ENCODE measurements at regions not wholly inside any gene's neighbourhood (a gene's known extent, or its start where the extent isn't known, plus 50 kb on each side); places are given as distances from the start of the nearest gene placed in this dataset.

DNA sequence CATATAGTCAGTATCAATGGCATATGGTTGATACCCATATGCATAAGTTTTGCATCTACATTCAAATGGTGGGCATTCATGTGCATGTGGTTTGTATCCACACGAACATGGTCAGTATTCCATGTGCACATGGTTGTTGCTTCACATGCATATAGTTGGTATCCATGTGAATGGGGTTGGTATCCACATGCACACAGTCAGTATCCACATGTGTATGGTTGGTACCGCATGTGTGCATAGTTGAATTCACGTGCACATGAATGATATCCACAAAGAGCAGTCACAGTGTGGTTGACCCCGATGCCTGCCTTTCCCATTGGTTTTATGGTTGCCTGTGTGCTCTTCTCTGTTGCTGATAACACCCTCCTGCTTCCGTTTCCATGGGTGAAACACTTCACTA, 427.9 kb downstream of the STIM2 start:
- H3K4me3 ChIP-seq (ENCODE audit: low read depth in 2 of 2, low read length in 2 of 2): no peak overlapping the region
- no peaks in the 10 kb centered on the region for H3K27me3 ChIP-seq (ENCODE audit: control insufficient read depth, insufficient read depth, low read length)
- DNase-seq (ENCODE audit: low read depth, low spot score) (no peak), ATAC-seq (no peak)
- H3K36me3 ChIP-seq (ENCODE audit: control insufficient read depth, insufficient read depth, low read length): no peaks in the 10 kb centered on the region
- TF ChIP-seq SIN3A (IDR thresholded peaks at IDR 0.05; ENCODE audit: borderline replicate concordance, insufficient read depth, low read depth, low read length) (no peak), POLR2AphosphoS5 (IDR thresholded peaks at IDR 0.05; ENCODE audit: low read depth, low read length) (no peak), TCF7L2 (IDR thresholded peaks at IDR 0.05; ENCODE audit: low read depth, low read length) (no peak)
- TF ChIP-seq, protein P1, sequence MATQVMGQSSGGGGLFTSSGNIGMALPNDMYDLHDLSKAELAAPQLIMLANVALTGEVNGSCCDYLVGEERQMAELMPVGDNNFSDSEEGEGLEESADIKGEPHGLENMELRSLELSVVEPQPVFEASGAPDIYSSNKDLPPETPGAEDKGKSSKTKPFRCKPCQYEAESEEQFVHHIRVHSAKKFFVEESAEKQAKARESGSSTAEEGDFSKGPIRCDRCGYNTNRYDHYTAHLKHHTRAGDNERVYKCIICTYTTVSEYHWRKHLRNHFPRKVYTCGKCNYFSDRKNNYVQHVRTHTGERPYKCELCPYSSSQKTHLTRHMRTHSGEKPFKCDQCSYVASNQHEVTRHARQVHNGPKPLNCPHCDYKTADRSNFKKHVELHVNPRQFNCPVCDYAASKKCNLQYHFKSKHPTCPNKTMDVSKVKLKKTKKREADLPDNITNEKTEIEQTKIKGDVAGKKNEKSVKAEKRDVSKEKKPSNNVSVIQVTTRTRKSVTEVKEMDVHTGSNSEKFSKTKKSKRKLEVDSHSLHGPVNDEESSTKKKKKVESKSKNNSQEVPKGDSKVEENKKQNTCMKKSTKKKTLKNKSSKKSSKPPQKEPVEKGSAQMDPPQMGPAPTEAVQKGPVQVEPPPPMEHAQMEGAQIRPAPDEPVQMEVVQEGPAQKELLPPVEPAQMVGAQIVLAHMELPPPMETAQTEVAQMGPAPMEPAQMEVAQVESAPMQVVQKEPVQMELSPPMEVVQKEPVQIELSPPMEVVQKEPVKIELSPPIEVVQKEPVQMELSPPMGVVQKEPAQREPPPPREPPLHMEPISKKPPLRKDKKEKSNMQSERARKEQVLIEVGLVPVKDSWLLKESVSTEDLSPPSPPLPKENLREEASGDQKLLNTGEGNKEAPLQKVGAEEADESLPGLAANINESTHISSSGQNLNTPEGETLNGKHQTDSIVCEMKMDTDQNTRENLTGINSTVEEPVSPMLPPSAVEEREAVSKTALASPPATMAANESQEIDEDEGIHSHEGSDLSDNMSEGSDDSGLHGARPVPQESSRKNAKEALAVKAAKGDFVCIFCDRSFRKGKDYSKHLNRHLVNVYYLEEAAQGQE (IDR thresholded peaks at IDR 0.05; ENCODE audit: insufficient read depth in 1 of 2, low read depth in 2 of 2, low read length in 1 of 2): no peak
- TF ChIP-seq, protein P2, sequence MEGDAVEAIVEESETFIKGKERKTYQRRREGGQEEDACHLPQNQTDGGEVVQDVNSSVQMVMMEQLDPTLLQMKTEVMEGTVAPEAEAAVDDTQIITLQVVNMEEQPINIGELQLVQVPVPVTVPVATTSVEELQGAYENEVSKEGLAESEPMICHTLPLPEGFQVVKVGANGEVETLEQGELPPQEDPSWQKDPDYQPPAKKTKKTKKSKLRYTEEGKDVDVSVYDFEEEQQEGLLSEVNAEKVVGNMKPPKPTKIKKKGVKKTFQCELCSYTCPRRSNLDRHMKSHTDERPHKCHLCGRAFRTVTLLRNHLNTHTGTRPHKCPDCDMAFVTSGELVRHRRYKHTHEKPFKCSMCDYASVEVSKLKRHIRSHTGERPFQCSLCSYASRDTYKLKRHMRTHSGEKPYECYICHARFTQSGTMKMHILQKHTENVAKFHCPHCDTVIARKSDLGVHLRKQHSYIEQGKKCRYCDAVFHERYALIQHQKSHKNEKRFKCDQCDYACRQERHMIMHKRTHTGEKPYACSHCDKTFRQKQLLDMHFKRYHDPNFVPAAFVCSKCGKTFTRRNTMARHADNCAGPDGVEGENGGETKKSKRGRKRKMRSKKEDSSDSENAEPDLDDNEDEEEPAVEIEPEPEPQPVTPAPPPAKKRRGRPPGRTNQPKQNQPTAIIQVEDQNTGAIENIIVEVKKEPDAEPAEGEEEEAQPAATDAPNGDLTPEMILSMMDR (IDR thresholded peaks at IDR 0.05): no peak
- H3K9me3 ChIP-seq (ENCODE audit: control insufficient read depth, insufficient read depth, low read depth, low read length): no peaks in the 10 kb centered on the region
- no TSS peak for BruUV-seq (replicated peaks)
- ChIA-PET POLR2A (no interaction called here), CTCF (no interaction called here)
- no peak overlapping the region for H3K27ac ChIP-seq (ENCODE audit: low read length)
- in situ Hi-C loops (cut with HindIII; ENCODE audit: low pct_unique_long_range_greater_than_20kb, low sequenced_read_pairs): no loop called here
- intact Hi-C loops (cut with micrococcal nuclease; ENCODE audit: unreplicated experiment): no loop called here
- H3K4me1 ChIP-seq (ENCODE audit: control insufficient read depth, insufficient read depth, low read length): no peaks in the 10 kb centered on the region

DNA sequence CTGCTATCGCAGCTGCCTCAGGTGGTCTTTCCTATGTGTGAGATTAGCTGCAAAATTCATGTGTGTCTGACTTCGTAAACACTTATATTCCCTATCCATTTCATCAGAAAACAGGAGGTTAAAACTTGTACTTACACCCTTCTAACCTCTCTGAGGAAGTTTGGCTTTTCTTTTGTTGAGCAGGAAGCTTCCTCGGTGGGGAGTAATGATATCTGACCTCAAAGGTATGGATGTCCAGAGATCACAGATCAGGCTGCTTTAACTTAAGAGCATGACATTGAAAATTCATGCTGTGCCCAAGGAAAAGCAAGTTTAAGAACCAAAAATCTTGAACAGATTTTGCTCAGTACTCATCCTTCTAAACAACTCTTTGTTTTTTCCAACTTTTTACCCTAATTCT, 429.1 kb downstream of the STIM2 start:
- Histone ChIP-seq H3K27me3 (ENCODE audit: control insufficient read depth, insufficient read depth, low read length) (no peaks in the 10 kb centered on the region), H3K27ac (ENCODE audit: low read length) (no peak overlapping the region), H3K9me3 (ENCODE audit: control insufficient read depth, insufficient read depth, low read depth, low read length) (no peaks in the 10 kb centered on the region), H3K4me1 (ENCODE audit: control insufficient read depth, insufficient read depth, low read length) (no peaks in the 10 kb centered on the region), H3K36me3 (ENCODE audit: control insufficient read depth, insufficient read depth, low read length) (no peaks in the 10 kb centered on the region), H3K4me3 (ENCODE audit: low read depth in 2 of 2, low read length in 2 of 2) (no peak overlapping the region)
- in situ Hi-C loops (cut with HindIII; ENCODE audit: low pct_unique_long_range_greater_than_20kb, low sequenced_read_pairs) (no loop called here), intact Hi-C loops (cut with micrococcal nuclease; ENCODE audit: unreplicated experiment) (no loop called here)
- POLR2A ChIA-PET: no interaction called here
- CTCF ChIA-PET: no interaction called here
- BruUV-seq (replicated peaks): no TSS peak
- TF ChIP-seq, protein P2 (IDR thresholded peaks at IDR 0.05): no peak
- no peak for TF ChIP-seq POLR2AphosphoS5 (IDR thresholded peaks at IDR 0.05; ENCODE audit: low read depth, low read length)
- TF ChIP-seq, protein P1 (IDR thresholded peaks at IDR 0.05; ENCODE audit: insufficient read depth in 1 of 2, low read depth in 2 of 2, low read length in 1 of 2): no peak
- no peak for TF ChIP-seq TCF7L2 (IDR thresholded peaks at IDR 0.05; ENCODE audit: low read depth, low read length)
- TF ChIP-seq SIN3A (IDR thresholded peaks at IDR 0.05; ENCODE audit: borderline replicate concordance, insufficient read depth, low read depth, low read length): no peak
- ATAC-seq: no peak
- DNase-seq (ENCODE audit: low read depth, low spot score): no peak

All from Panc1 (cell line).